K562 (cell line): ENCODE measurements at regions not wholly inside any gene's neighbourhood (a gene's known extent, or its start where the extent isn't known, plus 50 kb on each side); places are given as distances from the start of the nearest gene placed in this dataset.

Source experiments
- ATAC-seq: fragments of 200-7000 bp; cut with Tn5 transposase; 3 replicates; pipeline ENCODE4 v1.9.1; 2020; ENCODE audit warnings: moderate library complexity
- BruUV-seq: library from RNA; stranded (reverse); fragments of 400-500 nt; replicated peaks from 2 replicates; lab custom pipeline; 2021; lab: Mats Ljungman, UMichigan
- CTCF ChIA-PET: fragments of 300-600 bp; formaldehyde crosslinking; extraction: SDS; loops from one replicate; lab custom pipeline; 2021; ENCODE audit warnings: low intra/inter-chr PET ratio; lab: Yijun Ruan, JAX
- POLR2A ChIA-PET: fragments of 300-600, 350-650 bp; sonication (Branson Sonifier 250); formaldehyde crosslinking; extraction: SDS; loops from one replicate; lab custom pipeline; 2021; ENCODE audit warnings: antibody characterized with exemption, inconsistent platforms; lab: Yijun Ruan, JAX
- DNase-seq, 4 experiments: peaks; one replicate each; pipeline versions ENCODE4 v3.0.0 to v3.0.0-alpha.2; 2011 to 2018; ENCODE audit warnings: low spot score in 3 of 4, mixed read lengths in 3 of 4; ENCODE audit errors: extremely low read depth in 1 of 4
- FAIRE-seq: peaks from 2 replicates; lab custom pipeline; 2011; peaks lifted over from hg19 to GRCh38; lab: Jason Lieb, UNC
- H2AFZ ChIP-seq: 2 replicates; pipeline ENCODE4 v1.6.0; 2011; ENCODE audit warnings: low read depth, low read length, control low read depth, inconsistent platforms
- H3K27ac ChIP-seq: fragments of 200-600 bp; 3 replicates; pipeline ENCODE4 v1.8.0; 2011; ENCODE audit warnings: low read depth, mild to moderate bottlenecking, control low read depth, inconsistent platforms, low read length, moderate library complexity, mixed read lengths; ENCODE audit errors: extremely low read depth
- H3K27me3 ChIP-seq, 2 experiments: fragments of 300-600 bp in 1 of 2; 2 replicates in 1 of 2; 3 replicates in 1 of 2; pipeline versions ENCODE4 v1.6.0 to v1.8.0; 2011; ENCODE audit warnings: inconsistent platforms in 2 of 2, low read length in 2 of 2, mild to moderate bottlenecking in 1 of 2, mixed read lengths in 1 of 2, moderate library complexity in 1 of 2; ENCODE audit not compliant: control insufficient read depth in 2 of 2, insufficient read depth in 2 of 2
- H3K36me3 ChIP-seq: fragments of 300-600 bp; 3 replicates; pipeline ENCODE4 v1.8.0; 2011; ENCODE audit warnings: mild to moderate bottlenecking, low read length, inconsistent platforms; ENCODE audit not compliant: control insufficient read depth, insufficient read depth
- H3K4me1 ChIP-seq, 2 experiments: fragments of 200-600 bp in 1 of 2; replicated peaks in 1 of 2; 2 replicates in 1 of 2; 3 replicates in 1 of 2; pipeline versions ENCODE4 v1.5.1 to v1.8.0; 2011; ENCODE audit warnings: inconsistent platforms in 2 of 2, low read length in 2 of 2, mild to moderate bottlenecking in 1 of 2, mixed read lengths in 1 of 2, moderate library complexity in 1 of 2; ENCODE audit not compliant: control insufficient read depth in 2 of 2, insufficient read depth in 2 of 2
- H3K4me2 ChIP-seq: 2 replicates; pipeline ENCODE4 v1.6.1; 2011; ENCODE audit warnings: low read length, control low read depth, inconsistent platforms, mixed read lengths; ENCODE audit not compliant: insufficient read depth
- H3K4me3 ChIP-seq: fragments of 200-600 bp; sonication (generic), shearing (Covaris generic); 2 replicates; pipeline ENCODE4 v1.5.1; 2016; ENCODE audit warnings: control low read depth, inconsistent platforms
- H3K79me2 ChIP-seq: fragments of 200-600 bp; 3 replicates; pipeline ENCODE4 v1.8.0; 2011; ENCODE audit warnings: low read length, inconsistent platforms; ENCODE audit not compliant: control insufficient read depth, insufficient read depth
- H3K9ac ChIP-seq, 2 experiments: 2 replicates each; pipeline versions ENCODE4 v1.6.0 to v1.6.1; 2011; ENCODE audit warnings: low read depth in 2 of 2, low read length in 2 of 2, control low read depth in 1 of 2, inconsistent platforms in 1 of 2, mild to moderate bottlenecking in 1 of 2, mixed read lengths in 1 of 2; ENCODE audit not compliant: insufficient read depth in 1 of 2
- H3K9me1 ChIP-seq: one replicate; pipeline ENCODE4 v1.6.0; 2011; ENCODE audit warnings: inconsistent platforms, mild to moderate bottlenecking, low read length, moderate library complexity; ENCODE audit not compliant: control insufficient read depth, insufficient read depth
- H3K9me3 ChIP-seq: replicated peaks from 2 replicates; pipeline ENCODE4 v1.5.1; 2011; ENCODE audit warnings: low read depth, low read length, inconsistent platforms; ENCODE audit not compliant: control insufficient read depth, insufficient read depth
- H4K20me1 ChIP-seq: replicated peaks from 2 replicates; pipeline ENCODE4 v1.6.1; 2011; ENCODE audit warnings: low read length, inconsistent platforms, mixed read lengths; ENCODE audit not compliant: control insufficient read depth, insufficient read depth
- CREB1 ChIP-seq, 2 experiments: sonication (generic) in 1 of 2; formaldehyde crosslinking in 1 of 2; IDR thresholded peaks; 2 replicates each; pipeline versions ENCODE4 v1.6.1 to v1.8.0; 2012 to 2022; ENCODE audit warnings: inconsistent platforms in 1 of 2, mild to moderate bottlenecking in 1 of 2, missing genetic modification reagents in 1 of 2, moderate library complexity in 1 of 2
- CREM ChIP-seq: IDR thresholded peaks from 2 replicates; pipeline ENCODE4 v1.6.1; 2014; ENCODE audit warnings: antibody characterized with exemption, low read depth
- CTBP1 ChIP-seq: fragments of 450-650 bp; IDR thresholded peaks from 2 replicates; pipeline ENCODE4 v1.6.1; 2016; ENCODE audit warnings: borderline replicate concordance
- E4F1 ChIP-seq: fragments of 250-450 bp; sonication (Bioruptor Pico); IDR thresholded peaks from 2 replicates; pipeline ENCODE4 v1.5.0; 2021; ENCODE audit warnings: mild to moderate bottlenecking, borderline replicate concordance
- ETV1 ChIP-seq: fragments of 450-650 bp; conservative IDR thresholded peaks from 2 replicates; pipeline ENCODE4 v1.6.1; 2016; ENCODE audit warnings: missing genetic modification characterization, control low read depth, low read depth, missing compliant biosample characterization
- MTA3 ChIP-seq: fragments of 450-650 bp; formaldehyde crosslinking; IDR thresholded peaks from 2 replicates; pipeline ENCODE4 v1.6.1; 2017; ENCODE audit warnings: mild to moderate bottlenecking, borderline replicate concordance
- POLR2G ChIP-seq: fragments of 200-400 bp; formaldehyde crosslinking; IDR thresholded peaks from 2 replicates; pipeline ENCODE4 v1.6.1; 2017; ENCODE audit warnings: low read depth, mild to moderate bottlenecking, antibody characterized with exemption, low read length, moderate library complexity
- POLR3A ChIP-seq: IDR thresholded peaks from 2 replicates; pipeline ENCODE4 v1.6.1; 2011; ENCODE audit warnings: borderline replicate concordance, mild to moderate bottlenecking, moderate library complexity; ENCODE audit not compliant: insufficient read length, insufficient read depth; ENCODE audit errors: extremely low read depth
- PYGO2 ChIP-seq: fragments of 450-650 bp; IDR thresholded peaks from 2 replicates; pipeline ENCODE4 v1.6.1; 2016; ENCODE audit warnings: mild to moderate bottlenecking, missing genetic modification characterization, moderate library complexity, missing compliant biosample characterization
- TBL1XR1 ChIP-seq, 2 experiments: IDR thresholded peaks; 2 replicates each; pipeline ENCODE4 v1.6.1; 2012; ENCODE audit warnings: improper control_type of control experiment in 2 of 2, low read length in 2 of 2, mild to moderate bottlenecking in 1 of 2
- TEAD1 ChIP-seq, 2 experiments: fragments of 450-650 bp in 1 of 2; sonication (generic) in 1 of 2; formaldehyde crosslinking; IDR thresholded peaks; 2 replicates each; pipeline versions ENCODE4 v1.4.0 to v1.8.0; 2020 to 2022; ENCODE audit warnings: mild to moderate bottlenecking in 2 of 2, missing genetic modification reagents in 1 of 2
- U2AF1 ChIP-seq: fragments of 200-400 bp; formaldehyde crosslinking; optimal IDR thresholded peaks from 2 replicates; pipeline ENCODE3; 2017; ENCODE audit warnings: mild to moderate bottlenecking, low read depth, low read length, moderate library complexity
- XRCC3 ChIP-seq: fragments of 450-650 bp; IDR thresholded peaks from 2 replicates; pipeline ENCODE4 v1.6.1; 2017; ENCODE audit warnings: mild to moderate bottlenecking, moderate library complexity
- ZNF217 ChIP-seq: sonication (generic); formaldehyde crosslinking; IDR thresholded peaks from 2 replicates; pipeline ENCODE4 v1.8.0; 2022; ENCODE audit warnings: mild to moderate bottlenecking, missing genetic modification reagents
- ZNF592 ChIP-seq: fragments of 450-650 bp; IDR thresholded peaks from 2 replicates; pipeline ENCODE4 v1.6.1; 2017; ENCODE audit warnings: antibody characterized with exemption, mild to moderate bottlenecking
- WGBS: fragments of 100-300 bp; shearing (Covaris generic); methylation state at CpG from one replicate; pipeline ENCODE4 v1.1.6; 2016; ENCODE audit warnings: low coverage, mixed read lengths; ENCODE audit not compliant: insufficient coverage; ENCODE audit errors: missing lambda C conversion rate; 5-methylcytosine and 5-hydroxymethylcytosine counted together
- in situ Hi-C: fragments of 300-500 bp; cut with MboI; formaldehyde crosslinking; loops from 4 replicates; pipeline ENCODE4 v1.15.0; 2018; ENCODE audit warnings: inconsistent platforms, mixed read lengths
- intact Hi-C: fragments of 100-400 bp; cut with micrococcal nuclease; formaldehyde crosslinking; loops from 2 replicates; pipeline ENCODE4 v1.14.2; 2022

DNA sequence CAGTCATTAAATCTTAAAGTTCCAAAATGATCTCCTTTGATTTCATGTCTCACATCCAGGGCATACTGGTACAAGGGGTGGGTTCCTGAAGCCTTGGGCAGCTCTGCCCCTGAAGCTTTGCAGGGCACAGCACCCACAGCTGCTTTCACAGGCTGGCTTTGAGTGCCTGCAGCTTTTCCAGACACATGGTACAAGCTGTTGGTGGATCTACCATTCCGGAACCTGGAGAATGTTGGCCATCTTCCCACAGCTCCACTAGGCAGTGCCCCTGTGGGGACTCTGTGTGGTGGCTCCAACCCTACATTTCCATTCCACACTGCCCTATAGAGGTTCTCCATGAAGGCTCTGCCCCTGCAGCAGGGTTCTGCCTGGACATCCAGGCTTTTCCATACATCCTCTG is 211.1 kb upstream of the THBS1 start (continued):
- TF ChIP-seq E4F1 (CRISPR knock-in tag): no peak
- TF ChIP-seq CREM: no peak
- no peak for TF ChIP-seq POLR3A
- no peak for TF ChIP-seq ETV1 (tag)
- TF ChIP-seq U2AF1: no peak
- no peak for TF ChIP-seq CTBP1
- no peak for TF ChIP-seq ZNF217 (CRISPR knock-in tag)
- TF ChIP-seq CREB1 (IDR thresholded peaks at IDR 0.05): no peak
- no peak for TF ChIP-seq CREB1 (CRISPR knock-in tag; IDR thresholded peaks at IDR 0.05)

DNA sequence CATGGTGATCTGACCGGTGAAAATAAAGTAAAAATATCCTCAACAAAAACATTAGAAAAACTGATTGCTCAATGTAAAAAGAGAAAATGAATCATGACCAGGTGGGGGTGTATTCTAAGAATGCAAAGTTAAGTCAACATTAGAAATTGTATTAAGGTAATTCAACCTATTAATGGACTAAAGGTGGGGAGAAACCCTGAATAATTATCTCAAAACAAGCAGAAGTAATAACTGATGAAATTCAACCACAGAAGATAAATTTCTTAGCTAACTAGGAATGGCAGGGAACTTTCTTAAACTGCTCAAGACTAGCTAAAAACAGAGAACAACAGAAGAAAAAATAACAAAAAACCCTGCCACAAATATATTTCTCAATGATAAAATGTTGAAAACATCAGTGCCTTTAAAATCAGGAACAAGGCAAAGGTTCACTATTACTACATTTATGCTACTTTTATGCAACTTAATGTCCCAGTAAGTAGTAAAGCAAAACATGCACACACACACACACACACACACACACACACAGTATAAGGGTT is 204.4 kb upstream of the THBS1 start:
- Histone ChIP-seq H3K4me2 (no peak overlapping the region), H3K27ac (no peak overlapping the region), H3K27me3 (no peaks in the 10 kb centered on the region), H3K9me1 (no peaks in the 10 kb centered on the region), H3K79me2 (no peaks in the 10 kb centered on the region), H3K9me3 (no peaks in the 10 kb centered on the region)
- intact Hi-C loops: no loop called here
- WGBS: 31% methylated on average over 1 of the region's 1 CpG
- no peak for TF ChIP-seq TBL1XR1 (IDR thresholded peaks at IDR 0.05; ENCODE audit: low read length in 2 of 2)
- no peak for TF ChIP-seq ZNF592
- TF ChIP-seq XRCC3: no peak
- TF ChIP-seq TEAD1 (CRISPR knock-in tag; IDR thresholded peaks at IDR 0.05): no peak
- no peak for TF ChIP-seq PYGO2
- no peak for TF ChIP-seq POLR2G
- no peak for TF ChIP-seq MTA3
- TF ChIP-seq, all 486 proteins: peak for 0
- H3K4me1 ChIP-seq: no peaks in the 10 kb centered on the region
- H3K36me3 ChIP-seq: no peaks in the 10 kb centered on the region
- H4K20me1 ChIP-seq: no peaks in the 10 kb centered on the region
- DNase-seq (no peak), FAIRE-seq (no peak), ATAC-seq (no peak)
- POLR2A ChIA-PET: interaction anchor here (1.0 kb wide), 1 partner anchor 18 kb away, joined by 3 read pairs; no protein-coding TSS in a partner anchor
- no peak overlapping the region for H3K9ac ChIP-seq
- H3K4me3 ChIP-seq: no peak overlapping the region
- in situ Hi-C loops: no loop called here
- H2AFZ ChIP-seq: no peak overlapping the region
- BruUV-seq: no TSS peak
- CTCF ChIA-PET: no interaction called here
